HG02678 (cell line): ENCODE measurements at regions not wholly inside any gene's neighbourhood (a gene's known extent, or its start where the extent isn't known, plus 50 kb on each side); places are given as distances from the start of the nearest gene placed in this dataset.
"Not testable (repeated sequence)": the region's sequence is repeated elsewhere in the genome, so short reads cannot be mapped to it uniquely, and the experiment has no call there.

Experiments
- ATAC-seq: cut with Tn5 transposase; IDR thresholded peaks from one replicate; pipeline ENCODE4 v1.9.1; 2021; ENCODE audit warnings: mild to moderate bottlenecking, moderate library complexity; ENCODE audit not compliant: unreplicated experiment

DNA sequence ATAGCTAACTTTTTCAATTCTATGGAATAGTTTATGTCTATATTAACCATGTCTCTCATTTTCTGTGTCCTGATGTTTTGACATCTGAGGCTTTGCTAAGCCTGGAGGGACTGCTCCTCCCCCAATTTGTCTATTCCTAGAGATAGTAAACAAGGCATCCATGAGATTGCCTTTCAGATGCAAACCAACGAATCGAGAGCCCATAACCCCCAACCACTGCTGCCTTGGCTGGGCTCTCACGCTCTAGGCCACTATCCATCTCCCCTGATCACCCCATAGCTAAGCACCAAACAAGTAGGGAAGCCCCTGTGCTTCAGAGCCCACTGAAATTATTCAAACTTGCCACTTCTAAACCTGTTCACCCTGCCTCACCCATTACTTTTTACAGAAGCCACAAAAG is 437.7 kb downstream of the SETD4 start:
- ATAC-seq = no peak

GRCh38 chr21:35619184-35619583 is 441.1 kb downstream of the SETD4 start:
- ATAC-seq = no peak

DNA sequence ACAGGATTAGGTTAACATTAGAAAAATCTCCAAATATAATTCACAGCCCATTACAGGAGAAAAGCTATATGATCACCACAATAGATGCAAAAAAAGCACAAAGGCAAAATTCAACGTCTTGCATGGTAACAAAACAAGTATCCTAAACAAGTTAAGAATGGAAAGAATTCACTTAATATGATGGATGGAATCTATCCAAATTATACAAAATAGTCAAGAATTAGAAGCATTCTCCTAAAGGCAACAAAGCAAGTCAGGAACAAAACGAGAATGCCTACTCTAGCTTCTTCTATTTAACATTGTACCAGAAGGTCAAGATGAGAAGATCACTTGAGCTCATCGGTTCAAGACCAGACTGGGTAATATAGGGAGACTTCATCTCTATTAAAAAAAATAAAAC is 442.8 kb downstream of the SETD4 start:
- ATAC-seq = no peak

- ATAC-seq = no peak
Observed at GRCh38 chr21:35616090-35616489, 444.2 kb downstream of the SETD4 start.

DNA sequence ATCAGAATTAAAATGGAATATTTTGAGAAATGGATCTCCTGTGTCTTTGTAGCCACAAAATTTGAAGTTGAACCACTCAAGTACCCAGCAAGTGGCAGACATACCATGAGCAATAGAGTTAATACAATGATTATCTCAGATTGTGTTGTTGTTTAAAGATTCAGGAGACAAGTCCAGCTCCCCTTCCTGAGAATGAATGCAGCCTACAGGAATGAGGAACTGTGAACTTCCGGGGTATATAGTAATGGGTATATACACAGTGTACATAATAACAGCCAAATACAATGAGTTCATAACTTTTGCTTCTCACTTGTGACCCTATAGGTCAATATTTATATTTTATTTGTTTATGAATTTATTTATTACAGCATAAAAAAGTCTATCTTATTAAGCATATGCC is 445.0 kb downstream of the SETD4 start:
- ATAC-seq = no peak

- ATAC-seq = no peak
Observed at GRCh38 chr21:35614396-35614921, 445.9 kb downstream of the SETD4 start.

DNA sequence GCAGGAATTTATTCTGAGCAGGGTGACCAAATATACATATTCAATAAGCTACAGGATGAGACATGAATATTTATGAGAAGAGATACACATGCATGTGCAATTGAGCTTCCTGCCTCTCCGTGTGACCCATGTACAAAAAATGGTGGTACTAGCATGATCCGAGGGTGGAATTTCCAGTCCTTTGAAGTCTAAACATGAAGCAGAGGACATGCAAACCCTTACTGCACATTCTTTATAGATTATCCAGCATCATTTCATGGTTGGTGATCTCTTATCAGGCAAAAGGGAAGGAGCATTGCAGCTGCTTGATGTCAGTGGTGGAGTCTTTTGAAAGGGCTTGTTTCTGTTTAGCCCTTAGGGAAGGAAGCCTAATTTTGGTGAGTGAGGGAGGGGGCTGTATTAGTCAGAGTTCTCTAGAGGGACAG is 448.6 kb downstream of the SETD4 start:
- no peak for ATAC-seq

DNA sequence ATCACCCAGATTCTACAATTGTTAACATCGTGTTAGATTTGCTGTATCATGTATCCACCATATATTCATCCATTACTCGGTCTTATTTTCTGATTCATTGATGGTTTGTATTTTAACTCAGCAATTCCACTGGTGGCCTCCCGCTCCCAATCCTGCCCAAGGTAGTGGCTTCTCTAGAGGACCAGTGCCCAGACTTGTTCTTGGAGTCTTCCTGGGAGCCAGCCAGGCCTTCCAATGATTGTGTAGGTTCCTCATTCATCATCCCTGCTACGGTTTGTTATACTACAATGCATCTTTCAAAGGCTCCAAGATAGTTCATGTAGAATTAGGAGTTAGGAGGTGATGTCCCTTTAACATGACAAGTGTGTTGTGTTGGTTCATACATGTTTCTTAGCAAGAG is 451.1 kb downstream of the SETD4 start:
- ATAC-seq = no peak

DNA sequence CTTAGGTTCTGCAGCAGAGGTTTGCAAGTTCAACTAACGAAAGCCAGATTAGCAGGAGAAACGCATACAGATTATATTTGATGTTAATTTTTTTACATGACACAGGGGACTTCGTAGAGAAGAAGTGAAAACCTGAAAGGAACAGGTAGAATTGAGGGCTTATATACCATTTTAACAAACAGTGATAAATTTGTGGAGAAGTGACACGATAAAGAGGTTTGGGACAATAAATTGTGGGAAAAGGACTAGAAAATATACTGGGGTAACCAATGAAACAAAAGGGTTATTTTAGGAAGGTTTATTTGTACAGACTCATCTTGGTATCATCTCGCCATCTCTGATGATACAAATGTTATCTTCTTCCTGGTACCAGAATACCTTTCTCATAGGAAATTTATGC is 452.9 kb downstream of the SETD4 start:
- no peak for ATAC-seq

- no peak for ATAC-seq
Observed at GRCh38 chr21:35606578-35606977, 453.7 kb downstream of the SETD4 start.

DNA sequence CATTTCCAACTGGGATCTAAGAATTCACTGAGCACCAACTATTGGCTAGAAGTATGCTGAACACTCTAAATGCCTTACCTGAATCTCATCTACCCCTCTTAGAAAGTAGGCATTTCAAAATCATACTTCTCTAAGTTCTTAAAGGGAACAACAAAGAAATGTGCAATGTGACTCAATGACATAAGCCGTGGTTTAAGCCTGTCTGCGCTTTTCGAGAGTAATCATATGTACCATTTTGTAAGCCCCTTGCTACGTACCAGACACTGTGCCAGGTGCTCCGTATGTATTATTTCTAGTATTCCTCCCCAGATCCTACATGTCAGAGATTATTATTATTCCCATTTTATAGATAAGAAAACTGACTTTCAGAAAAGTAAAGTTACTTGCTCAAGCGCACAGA is 454.2 kb downstream of the SETD4 start:
- ATAC-seq = no peak

DNA sequence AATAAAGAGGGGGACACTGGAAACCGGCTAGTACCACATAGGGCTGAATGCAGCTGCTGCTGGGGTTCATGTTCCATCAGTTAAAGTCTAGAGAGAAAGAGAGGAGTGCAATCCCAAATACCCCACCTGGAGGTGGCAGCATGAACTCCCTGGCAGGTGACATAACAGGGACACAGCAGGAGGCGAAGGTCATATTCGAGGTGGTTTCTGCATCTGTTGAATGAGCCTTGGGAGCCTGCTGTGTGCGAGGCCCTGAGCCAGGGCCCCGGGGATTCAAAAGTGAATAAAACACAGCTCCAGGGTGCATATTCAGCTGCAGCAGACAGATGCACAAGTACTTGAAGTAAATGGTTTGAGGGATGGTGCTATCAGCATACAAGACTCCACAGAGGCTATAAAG is 456.8 kb downstream of the SETD4 start:
- ATAC-seq = no peak

DNA sequence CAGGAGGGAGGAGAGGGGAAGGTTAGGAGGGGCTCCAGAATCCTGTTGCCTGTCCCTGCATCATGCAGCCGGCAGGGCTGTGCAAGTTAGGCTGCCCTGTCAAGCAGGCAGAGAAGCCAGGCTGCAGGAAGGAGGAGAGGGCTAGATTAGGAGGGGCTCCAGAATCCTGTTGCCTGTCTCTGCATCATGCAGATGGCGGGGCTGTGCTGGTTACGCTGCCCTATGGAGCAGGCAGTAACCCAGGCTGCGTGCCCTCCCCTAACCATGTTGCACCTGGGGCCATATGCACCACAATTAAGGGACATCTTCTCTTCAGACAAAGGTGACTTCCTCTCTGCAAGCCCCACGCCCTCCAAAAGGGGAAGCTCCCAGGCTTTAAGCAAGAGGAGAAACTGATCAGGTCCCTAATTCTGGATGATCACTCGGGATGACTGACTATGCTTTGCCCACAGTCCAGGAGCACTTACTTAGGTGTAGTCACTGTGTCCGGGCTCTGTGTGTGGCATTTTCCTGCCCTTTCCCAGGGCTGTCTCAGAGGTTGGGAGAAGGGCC is 457.4 kb downstream of the SETD4 start:
- no peak for ATAC-seq

DNA sequence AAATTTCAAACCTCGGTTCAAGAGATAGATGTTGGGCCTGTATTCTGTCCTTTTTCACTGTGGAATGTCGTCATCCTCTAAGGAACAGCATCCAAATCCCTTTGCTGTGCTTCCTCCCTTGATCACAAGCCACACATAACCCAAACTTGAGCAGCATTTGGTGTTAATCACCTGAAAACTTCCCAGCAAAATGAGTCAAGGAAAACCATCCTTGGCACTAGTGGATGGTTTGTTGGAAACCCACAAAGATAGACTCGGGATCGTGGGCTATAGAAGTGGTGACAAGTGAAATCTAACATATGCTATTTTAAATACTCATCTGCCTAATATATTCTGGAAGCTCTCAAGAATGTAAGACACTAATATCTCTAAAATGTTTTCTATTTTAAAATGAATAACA is 459.1 kb downstream of the SETD4 start:
- ATAC-seq = no peak

GRCh38 chr21:35599164-35599563 is 461.2 kb downstream of the SETD4 start:
- ATAC-seq = no peak

- no peak for ATAC-seq
Observed at GRCh38 chr21:35597750-35598339, 462.5 kb downstream of the SETD4 start.

DNA sequence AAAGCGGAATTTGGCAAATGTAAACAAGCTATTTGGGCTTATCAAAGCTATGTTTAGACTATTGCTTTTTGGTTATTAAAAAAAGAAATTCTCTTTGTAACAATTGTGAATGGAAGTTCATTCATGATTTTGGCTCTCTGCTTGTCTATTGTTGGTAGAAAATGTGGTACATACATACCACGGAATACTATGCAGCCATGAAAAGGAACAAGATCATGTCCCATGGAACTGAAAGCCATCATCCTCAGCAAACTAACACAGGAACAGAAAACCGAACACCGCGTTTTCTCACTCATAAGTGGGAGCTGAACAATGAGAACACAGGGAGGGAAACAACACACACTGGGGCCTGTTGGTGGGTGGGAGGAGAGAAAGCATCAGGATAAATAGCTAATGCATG is 465.4 kb downstream of the SETD4 start:
- ATAC-seq = no peak

DNA sequence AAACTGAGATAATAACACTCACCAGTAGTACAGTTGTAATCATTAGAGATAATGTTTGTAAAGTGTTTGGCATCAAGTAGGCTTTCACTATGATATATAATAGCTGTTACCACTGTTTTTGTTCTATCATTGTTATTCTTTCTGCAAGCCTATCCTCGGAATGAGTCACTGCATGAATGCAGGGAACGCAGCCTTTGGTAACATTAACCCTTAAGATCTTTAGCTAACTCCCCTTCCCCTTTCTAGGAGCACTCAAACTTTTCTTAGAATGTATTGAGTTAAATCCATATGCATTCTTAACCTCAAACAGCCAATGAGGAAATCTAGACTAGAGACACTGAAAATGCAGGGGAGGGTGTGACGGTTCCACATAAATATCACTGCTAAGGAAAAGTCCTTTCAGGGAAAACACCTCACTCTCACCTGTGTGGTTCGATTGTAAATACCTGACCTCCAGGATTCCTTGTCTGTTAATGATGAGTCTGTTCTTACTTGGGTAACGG is 467.3 kb downstream of the SETD4 start:
- no peak for ATAC-seq

- not testable (repeated sequence) for ATAC-seq
Observed at GRCh38 chr21:35590284-35590683, 470.0 kb downstream of the SETD4 start.

GRCh38 chr21:35587841-35588380 is 472.4 kb downstream of the SETD4 start:
- ATAC-seq = no peak

DNA sequence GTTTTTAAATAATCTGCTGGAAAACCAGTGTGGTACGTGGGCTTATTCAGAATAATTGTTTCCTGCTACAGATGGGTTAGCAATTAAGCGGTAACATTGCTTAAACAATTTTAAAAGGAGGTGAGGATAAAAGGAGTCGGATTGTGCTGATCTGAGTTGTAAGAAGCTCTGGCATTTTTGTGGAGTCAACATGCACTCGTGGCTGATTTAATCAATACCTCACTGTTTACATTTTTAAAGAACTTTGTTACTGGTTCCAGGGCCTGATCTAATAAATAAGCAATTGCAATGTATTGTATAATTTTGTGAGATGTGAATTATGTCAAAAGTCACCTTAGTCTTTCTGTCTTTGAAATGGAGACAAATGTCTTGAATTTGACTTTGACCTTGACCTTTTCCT is 474.0 kb downstream of the SETD4 start:
- ATAC-seq = no peak

- no peak for ATAC-seq
Observed at GRCh38 chr21:35585878-35586277, 474.4 kb downstream of the SETD4 start.
